Astrocyte (in vitro differentiated cells and primary cell): ENCODE measurements at regions not wholly inside any gene's neighbourhood (a gene's known extent, or its start where the extent isn't known, plus 50 kb on each side); places are given as distances from the start of the nearest gene placed in this dataset.

Experiments
- DNase-seq: peaks from one replicate; pipeline ENCODE4 v3.0.0-alpha.2; 2010; ENCODE audit warnings: low read depth
- FAIRE-seq: peaks from 2 replicates; lab custom pipeline; 2011; peaks lifted over from hg19 to GRCh38; lab: Jason Lieb, UNC
- H2AFZ ChIP-seq: 2 replicates; pipeline ENCODE4 v1.6.0; 2012; ENCODE audit warnings: low read depth, low read length, inconsistent platforms
- H3K27ac ChIP-seq: 2 replicates; pipeline ENCODE4 v1.5.1; 2011; ENCODE audit warnings: low read depth, low read length, inconsistent platforms
- H3K27me3 ChIP-seq: 2 replicates; pipeline ENCODE4 v1.6.0; 2011; ENCODE audit warnings: low read length, inconsistent platforms; ENCODE audit not compliant: insufficient read depth
- H3K36me3 ChIP-seq: 2 replicates; pipeline ENCODE4 v1.5.1; 2011; ENCODE audit warnings: low read length, inconsistent platforms; ENCODE audit not compliant: insufficient read depth
- H3K4me1 ChIP-seq: 2 replicates; pipeline ENCODE4 v1.5.1; 2011; ENCODE audit warnings: low read length, inconsistent platforms; ENCODE audit not compliant: insufficient read depth
- H3K4me2 ChIP-seq: 2 replicates; pipeline ENCODE4 v1.6.0; 2012; ENCODE audit warnings: low read length, inconsistent platforms
- H3K4me3 ChIP-seq: 2 replicates; pipeline ENCODE4 v1.5.1; 2011; ENCODE audit warnings: low read depth, mild to moderate bottlenecking, low read length, inconsistent platforms; ENCODE audit not compliant: insufficient read depth
- H3K79me2 ChIP-seq: 2 replicates; pipeline ENCODE4 v1.6.0; 2012; ENCODE audit warnings: mild to moderate bottlenecking, low read length, inconsistent platforms; ENCODE audit not compliant: insufficient read depth
- H3K9ac ChIP-seq: 2 replicates; pipeline ENCODE4 v1.6.0; 2012; ENCODE audit warnings: mild to moderate bottlenecking, low read length, inconsistent platforms
- H3K9me3 ChIP-seq: 2 replicates; pipeline ENCODE4 v1.5.1; 2012; ENCODE audit warnings: low read depth, mild to moderate bottlenecking, low read length, inconsistent platforms; ENCODE audit not compliant: insufficient read depth
- H4K20me1 ChIP-seq: 2 replicates; pipeline ENCODE4 v1.6.0; 2012; ENCODE audit warnings: low read length, inconsistent platforms; ENCODE audit not compliant: insufficient read depth
- H3K27ac Mint-ChIP-seq: one replicate; pipeline ENCODE4 v1.8.0; 2021; ENCODE audit warnings: mild to moderate bottlenecking, mixed read lengths; ENCODE audit not compliant: unreplicated experiment
- H3K27me3 Mint-ChIP-seq: one replicate; pipeline ENCODE4 v1.8.0; 2021; ENCODE audit warnings: low read depth, mixed read lengths; ENCODE audit not compliant: unreplicated experiment
- H3K36me3 Mint-ChIP-seq: one replicate; pipeline ENCODE4 v1.8.0; 2021; ENCODE audit warnings: low read depth, mixed read lengths; ENCODE audit not compliant: unreplicated experiment
- H3K4me1 Mint-ChIP-seq: one replicate; pipeline ENCODE4 v1.8.0; 2021; ENCODE audit warnings: low read depth, mixed read lengths; ENCODE audit not compliant: unreplicated experiment
- H3K4me3 Mint-ChIP-seq: one replicate; pipeline ENCODE4 v1.8.0; 2021; ENCODE audit warnings: mild to moderate bottlenecking, moderate library complexity, mixed read lengths; ENCODE audit not compliant: unreplicated experiment
- H3K9me3 Mint-ChIP-seq: one replicate; pipeline ENCODE4 v1.8.0; 2021; ENCODE audit warnings: mild to moderate bottlenecking, mixed read lengths; ENCODE audit not compliant: unreplicated experiment
- EZH2 ChIP-seq: IDR thresholded peaks from 2 replicates; pipeline ENCODE4 v1.6.1; 2012; ENCODE audit warnings: mild to moderate bottlenecking, low read length, inconsistent platforms; ENCODE audit not compliant: insufficient read depth
- TF ChIP-seq, protein P1 (sequence below): IDR thresholded peaks from 2 replicates; pipeline ENCODE4 v1.5.1; 2011; ENCODE audit warnings: low read depth, mild to moderate bottlenecking, inconsistent platforms, low read length, moderate library complexity; ENCODE audit not compliant: insufficient read depth

DNA sequence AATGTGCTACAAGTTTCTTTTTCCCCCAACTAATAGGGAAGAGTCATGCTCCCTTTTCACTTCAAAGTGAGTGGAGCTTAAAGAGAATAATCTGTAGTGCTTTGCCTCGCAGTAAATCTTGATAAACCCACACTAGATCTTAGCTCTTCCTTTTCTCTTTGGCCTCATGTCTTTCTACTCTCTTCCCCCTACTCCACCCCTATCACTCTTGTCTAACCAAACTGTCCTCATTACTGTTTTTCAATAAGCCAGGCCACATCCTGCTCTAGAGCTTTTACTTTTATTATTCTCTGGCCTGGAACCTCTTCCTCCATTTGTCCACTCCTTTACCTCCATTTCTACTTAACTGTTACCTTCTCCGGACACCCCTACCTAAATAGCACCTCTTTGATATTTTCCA, 291.0 kb upstream of the SATB1 start:
- Mint-ChIP-seq H3K9me3 (no peaks in the 10 kb centered on the region), H3K36me3 (no peaks in the 10 kb centered on the region), H3K27me3 (no peaks in the 10 kb centered on the region), H3K4me1 (peaks cover 10% of the 10 kb centered on the region), H3K27ac (no peak overlapping the region), H3K4me3 (no peak overlapping the region)
- Histone ChIP-seq H3K9ac (no peak overlapping the region), H3K4me2 (no peak overlapping the region), H3K4me3 (no peak overlapping the region), H4K20me1 (no peaks in the 10 kb centered on the region), H3K36me3 (no peaks in the 10 kb centered on the region), H3K79me2 (no peaks in the 10 kb centered on the region), H3K4me1 (no peaks in the 10 kb centered on the region), H3K27me3 (no peaks in the 10 kb centered on the region), H3K9me3 (peaks cover 4% of the 10 kb centered on the region), H3K27ac (no peak overlapping the region), H2AFZ (no peak overlapping the region)
- TF ChIP-seq, protein P1, sequence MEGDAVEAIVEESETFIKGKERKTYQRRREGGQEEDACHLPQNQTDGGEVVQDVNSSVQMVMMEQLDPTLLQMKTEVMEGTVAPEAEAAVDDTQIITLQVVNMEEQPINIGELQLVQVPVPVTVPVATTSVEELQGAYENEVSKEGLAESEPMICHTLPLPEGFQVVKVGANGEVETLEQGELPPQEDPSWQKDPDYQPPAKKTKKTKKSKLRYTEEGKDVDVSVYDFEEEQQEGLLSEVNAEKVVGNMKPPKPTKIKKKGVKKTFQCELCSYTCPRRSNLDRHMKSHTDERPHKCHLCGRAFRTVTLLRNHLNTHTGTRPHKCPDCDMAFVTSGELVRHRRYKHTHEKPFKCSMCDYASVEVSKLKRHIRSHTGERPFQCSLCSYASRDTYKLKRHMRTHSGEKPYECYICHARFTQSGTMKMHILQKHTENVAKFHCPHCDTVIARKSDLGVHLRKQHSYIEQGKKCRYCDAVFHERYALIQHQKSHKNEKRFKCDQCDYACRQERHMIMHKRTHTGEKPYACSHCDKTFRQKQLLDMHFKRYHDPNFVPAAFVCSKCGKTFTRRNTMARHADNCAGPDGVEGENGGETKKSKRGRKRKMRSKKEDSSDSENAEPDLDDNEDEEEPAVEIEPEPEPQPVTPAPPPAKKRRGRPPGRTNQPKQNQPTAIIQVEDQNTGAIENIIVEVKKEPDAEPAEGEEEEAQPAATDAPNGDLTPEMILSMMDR: no peak
- TF ChIP-seq EZH2: no peak
- no peak for FAIRE-seq
- no peak for DNase-seq

DNA sequence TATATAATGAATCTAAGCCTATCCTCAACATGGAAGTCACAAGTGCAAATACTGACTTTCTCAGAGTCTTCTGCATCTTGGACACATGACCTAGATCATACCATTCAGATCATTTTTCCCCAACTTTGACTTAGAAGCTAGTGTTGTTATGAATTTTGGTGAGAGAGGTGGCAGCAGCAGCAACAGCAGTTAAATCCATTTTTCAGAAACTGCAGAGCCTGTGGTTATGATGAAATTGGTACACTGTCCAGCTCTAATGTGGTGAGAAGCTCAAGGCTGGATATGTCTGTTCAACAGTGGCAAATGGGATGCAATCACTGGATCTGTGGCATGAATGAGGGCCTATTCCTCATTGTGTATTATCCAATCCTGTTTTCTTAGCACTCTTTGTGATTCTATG, 290.1 kb upstream of the SATB1 start:
- H3K9ac ChIP-seq: no peak overlapping the region
- no peak for TF ChIP-seq EZH2
- TF ChIP-seq, protein P1: no peak
- FAIRE-seq: no peak
- H3K79me2 ChIP-seq: no peaks in the 10 kb centered on the region
- no peaks in the 10 kb centered on the region for H3K27me3 ChIP-seq
- no peaks in the 10 kb centered on the region for H4K20me1 ChIP-seq
- Mint-ChIP-seq H3K27ac (no peak overlapping the region), H3K27me3 (no peaks in the 10 kb centered on the region), H3K36me3 (no peaks in the 10 kb centered on the region), H3K4me1 (peaks cover 10% of the 10 kb centered on the region), H3K9me3 (no peaks in the 10 kb centered on the region), H3K4me3 (no peak overlapping the region)
- H3K4me2 ChIP-seq: no peak overlapping the region
- H3K27ac ChIP-seq: no peak overlapping the region
- no peak for DNase-seq
- no peaks in the 10 kb centered on the region for H3K4me1 ChIP-seq
- H3K9me3 ChIP-seq: peaks cover 4% of the 10 kb centered on the region
- no peaks in the 10 kb centered on the region for H3K36me3 ChIP-seq
- H2AFZ ChIP-seq: no peak overlapping the region
- H3K4me3 ChIP-seq: no peak overlapping the region

DNA sequence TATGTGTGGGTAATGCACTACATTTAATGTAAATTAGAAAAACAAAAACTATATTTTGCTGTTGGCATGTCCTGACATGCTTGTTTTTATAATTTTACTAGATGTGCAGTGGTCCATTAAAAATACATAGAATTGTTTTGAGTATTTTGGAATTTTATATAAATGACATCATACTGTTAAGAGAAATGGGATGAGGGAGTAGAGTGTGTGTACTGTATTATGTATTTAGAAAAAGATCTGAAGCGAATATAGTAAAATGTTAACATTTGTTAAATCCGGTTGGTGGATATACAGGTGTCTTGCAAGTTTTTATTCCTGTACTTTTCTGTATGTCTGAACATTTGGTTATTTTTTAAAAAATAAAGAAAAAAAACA, 288.4 kb upstream of the SATB1 start:
- Histone ChIP-seq H3K27me3 (no peaks in the 10 kb centered on the region), H3K9ac (no peak overlapping the region), H3K4me2 (no peak overlapping the region), H3K9me3 (peaks cover 4% of the 10 kb centered on the region), H3K4me3 (no peak overlapping the region), H3K4me1 (no peaks in the 10 kb centered on the region), H2AFZ (no peak overlapping the region), H3K79me2 (no peaks in the 10 kb centered on the region), H4K20me1 (no peaks in the 10 kb centered on the region), H3K36me3 (no peaks in the 10 kb centered on the region), H3K27ac (no peak overlapping the region)
- FAIRE-seq (no peak), DNase-seq (no peak)
- no peak overlapping the region for H3K27ac Mint-ChIP-seq
- peaks cover 10% of the 10 kb centered on the region for H3K4me1 Mint-ChIP-seq
- no peak overlapping the region for H3K4me3 Mint-ChIP-seq
- TF ChIP-seq, protein P1: no peak
- no peaks in the 10 kb centered on the region for H3K9me3 Mint-ChIP-seq
- H3K36me3 Mint-ChIP-seq: no peaks in the 10 kb centered on the region
- H3K27me3 Mint-ChIP-seq: no peaks in the 10 kb centered on the region
